DND-41 (cell line): ENCODE measurements at regions not wholly inside any gene's neighbourhood (a gene's known extent, or its start where the extent isn't known, plus 50 kb on each side); places are given as distances from the start of the nearest gene placed in this dataset.

Source experiments
- EZH2 ChIP-seq: IDR thresholded peaks from 3 replicates; pipeline ENCODE4 v1.6.1; 2012; ENCODE audit warnings: borderline replicate concordance, low read depth, mild to moderate bottlenecking, moderate library complexity, low read length, inconsistent platforms; ENCODE audit not compliant: severe bottlenecking
- TF ChIP-seq, protein P1 (sequence below): IDR thresholded peaks from 2 replicates; pipeline ENCODE4 v1.5.1; 2012; ENCODE audit warnings: borderline replicate concordance, low read length, moderate library complexity, mild to moderate bottlenecking; ENCODE audit not compliant: poor library complexity, severe bottlenecking; ENCODE audit errors: extremely low read depth

DNA sequence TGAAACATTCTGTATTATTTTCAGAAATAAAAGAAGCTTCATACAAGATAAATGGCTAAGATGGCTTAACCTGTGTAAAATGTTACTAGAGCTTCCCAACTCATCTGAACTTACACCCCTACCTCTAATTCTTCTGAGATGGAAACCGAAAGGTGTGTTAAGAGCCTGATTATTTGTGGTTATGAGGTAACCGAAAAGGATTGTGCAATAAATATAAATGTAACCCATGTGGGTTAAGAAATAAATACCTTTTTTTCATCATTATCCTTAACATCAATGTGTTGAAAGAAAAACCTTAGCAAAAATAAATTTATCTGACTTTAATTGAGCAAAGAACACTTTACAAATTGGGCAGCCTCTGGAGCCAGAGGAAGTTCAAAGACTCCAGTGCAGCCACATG, 961.8 kb upstream of the SPRY2 start:
- no peak for TF ChIP-seq EZH2
- TF ChIP-seq, protein P1, sequence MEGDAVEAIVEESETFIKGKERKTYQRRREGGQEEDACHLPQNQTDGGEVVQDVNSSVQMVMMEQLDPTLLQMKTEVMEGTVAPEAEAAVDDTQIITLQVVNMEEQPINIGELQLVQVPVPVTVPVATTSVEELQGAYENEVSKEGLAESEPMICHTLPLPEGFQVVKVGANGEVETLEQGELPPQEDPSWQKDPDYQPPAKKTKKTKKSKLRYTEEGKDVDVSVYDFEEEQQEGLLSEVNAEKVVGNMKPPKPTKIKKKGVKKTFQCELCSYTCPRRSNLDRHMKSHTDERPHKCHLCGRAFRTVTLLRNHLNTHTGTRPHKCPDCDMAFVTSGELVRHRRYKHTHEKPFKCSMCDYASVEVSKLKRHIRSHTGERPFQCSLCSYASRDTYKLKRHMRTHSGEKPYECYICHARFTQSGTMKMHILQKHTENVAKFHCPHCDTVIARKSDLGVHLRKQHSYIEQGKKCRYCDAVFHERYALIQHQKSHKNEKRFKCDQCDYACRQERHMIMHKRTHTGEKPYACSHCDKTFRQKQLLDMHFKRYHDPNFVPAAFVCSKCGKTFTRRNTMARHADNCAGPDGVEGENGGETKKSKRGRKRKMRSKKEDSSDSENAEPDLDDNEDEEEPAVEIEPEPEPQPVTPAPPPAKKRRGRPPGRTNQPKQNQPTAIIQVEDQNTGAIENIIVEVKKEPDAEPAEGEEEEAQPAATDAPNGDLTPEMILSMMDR = no peak
